Stimulated activated CD4-positive, alpha-beta T cell treated with anti-CD3 and anti-CD28 coated beads, Interleukin-2, amount 100 ng/mL, for 4 hours (primary cell): ENCODE measurements at regions not wholly inside any gene's neighbourhood (a gene's known extent, or its start where the extent isn't known, plus 50 kb on each side); places are given as distances from the start of the nearest gene placed in this dataset.
"Not testable (repeated sequence)": the region's sequence is repeated elsewhere in the genome, so short reads cannot be mapped to it uniquely, and the experiment has no call there.

Experiments used
- DNase-seq: peaks from one replicate; pipeline ENCODE4 v3.0.0-alpha.2; 2020; ENCODE audit warnings: low read depth

DNA sequence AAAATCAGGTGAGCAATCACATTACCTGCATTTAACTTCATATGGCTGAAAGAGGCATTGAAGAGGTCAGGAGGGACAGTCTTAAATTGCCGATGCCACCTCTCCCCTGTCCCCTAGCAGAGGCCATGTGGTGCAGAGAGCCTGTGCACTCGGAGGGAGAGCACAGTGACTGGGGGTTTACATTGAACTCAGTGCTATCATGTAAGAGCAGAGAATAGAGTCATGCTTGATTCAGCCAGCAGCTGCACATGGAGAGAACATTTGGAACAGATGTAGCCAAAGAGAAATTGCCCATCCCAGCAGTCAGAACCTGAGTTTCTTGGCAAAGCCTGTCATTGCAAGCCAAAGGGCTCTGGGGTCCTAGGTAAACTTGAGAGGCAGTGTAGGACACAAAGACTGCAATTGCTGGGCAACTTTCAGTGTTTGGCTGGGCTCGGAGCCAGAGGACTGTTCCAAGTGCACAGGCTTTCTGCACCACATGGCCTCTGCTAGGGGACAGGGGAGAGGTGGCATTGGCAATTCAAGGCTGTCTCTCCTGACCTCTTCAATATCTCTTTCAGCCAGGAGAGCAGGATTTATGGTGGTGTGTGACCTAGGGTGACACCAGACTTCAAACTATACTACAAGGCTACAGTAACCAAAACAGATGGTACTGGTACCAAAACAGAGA lies 267.1 kb downstream of the REEP3 start:
- DNase-seq, result no peak

DNA sequence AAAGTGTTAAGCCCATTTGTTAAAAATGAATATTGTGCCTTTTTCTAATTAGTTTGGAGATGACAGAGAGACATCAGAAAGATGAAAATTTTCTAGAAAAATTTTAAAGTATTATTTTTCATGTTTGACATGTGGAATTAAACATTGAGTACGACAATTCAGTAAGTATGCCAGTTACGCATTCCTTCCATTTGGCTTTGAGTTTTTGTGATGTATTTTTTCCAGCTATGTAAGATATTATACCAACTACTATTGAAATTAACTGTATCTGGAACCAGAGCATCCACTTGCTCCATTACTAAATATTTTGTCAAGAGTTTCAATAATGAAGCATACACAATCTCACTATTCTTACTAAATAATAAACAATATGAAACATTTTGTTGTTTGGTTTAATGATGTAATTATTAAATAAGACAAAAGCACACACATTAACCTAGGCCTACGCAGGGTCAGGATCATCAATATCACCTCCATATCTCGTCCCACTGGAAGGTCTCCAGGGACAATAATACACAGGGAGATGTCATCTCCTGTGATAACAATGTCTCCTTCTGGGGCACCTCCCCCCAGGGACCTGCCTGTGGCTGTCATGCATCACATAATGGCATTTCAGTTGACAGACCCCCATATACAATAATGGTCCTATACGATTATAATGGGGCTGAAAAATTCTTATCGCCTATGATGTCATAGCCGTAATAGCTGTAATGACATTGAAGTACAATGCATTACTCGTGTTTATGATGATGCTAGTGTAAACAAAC lies 274.1 kb downstream of the REEP3 start:
- DNase-seq, result no peak

- DNase-seq, result no peak
These were observed 277.6 kb downstream of the REEP3 start for GRCh38 chr10:63798599-63799498.

- DNase-seq, result no peak
These were observed 278.5 kb downstream of the REEP3 start for GRCh38 chr10:63799521-63800300.

- DNase-seq, result no peak
These were observed 280.0 kb downstream of the REEP3 start for GRCh38 chr10:63801166-63801565.

DNA sequence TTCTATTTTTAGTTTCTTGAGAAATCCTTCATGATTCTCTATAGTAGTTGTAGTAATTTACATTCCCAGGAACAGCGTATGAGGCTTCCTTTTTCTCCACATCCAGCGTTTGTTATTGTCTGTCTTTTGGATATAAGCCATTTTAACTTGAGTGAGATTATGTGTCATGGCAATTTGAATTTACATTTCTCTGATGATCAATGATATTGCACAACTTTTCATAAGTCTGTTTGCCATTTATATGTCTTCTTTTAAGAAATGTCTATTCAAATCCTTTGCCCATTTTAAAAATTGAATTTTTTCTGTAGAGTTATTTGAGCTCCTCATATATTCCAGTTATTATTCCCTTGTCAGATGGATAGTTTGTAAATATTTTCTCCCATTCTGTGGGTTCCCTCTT lies 285.1 kb downstream of the REEP3 start:
- no peak for DNase-seq

- no peak for DNase-seq
These were observed 291.3 kb downstream of the REEP3 start for GRCh38 chr10:63812501-63812900.

- DNase-seq, result no peak
These were observed 298.6 kb downstream of the REEP3 start for GRCh38 chr10:63819753-63820329.

DNA sequence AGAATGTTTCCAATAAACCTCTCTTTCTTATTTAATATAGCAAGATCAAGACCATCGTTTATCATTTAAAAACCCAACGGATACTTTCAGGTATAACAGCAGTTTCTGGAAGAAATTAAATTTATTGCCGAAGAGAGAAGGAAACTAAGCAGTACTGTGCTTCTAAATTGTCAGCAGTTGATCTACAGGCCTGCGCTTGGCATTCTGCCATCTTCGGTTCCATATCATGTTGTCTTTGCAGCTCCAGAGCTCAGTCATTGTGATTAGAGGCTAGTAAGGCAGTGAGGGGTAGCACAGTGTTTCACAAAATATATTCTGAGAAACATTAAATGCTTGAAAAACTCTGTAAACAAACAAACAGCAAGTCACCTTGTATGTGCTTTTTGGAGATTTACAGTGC lies 301.3 kb downstream of the REEP3 start:
- DNase-seq, result no peak

- no peak for DNase-seq
These were observed 303.9 kb downstream of the REEP3 start for GRCh38 chr10:63825111-63825510.

GRCh38 chr10:63825766-63826165 lies 304.6 kb downstream of the REEP3 start:
- DNase-seq, result no peak

- DNase-seq, result not testable (repeated sequence)
These were observed 305.8 kb downstream of the REEP3 start for GRCh38 chr10:63827018-63827417.

- DNase-seq, result no peak
These were observed 307.8 kb downstream of the REEP3 start for GRCh38 chr10:63829020-63829419.

DNA sequence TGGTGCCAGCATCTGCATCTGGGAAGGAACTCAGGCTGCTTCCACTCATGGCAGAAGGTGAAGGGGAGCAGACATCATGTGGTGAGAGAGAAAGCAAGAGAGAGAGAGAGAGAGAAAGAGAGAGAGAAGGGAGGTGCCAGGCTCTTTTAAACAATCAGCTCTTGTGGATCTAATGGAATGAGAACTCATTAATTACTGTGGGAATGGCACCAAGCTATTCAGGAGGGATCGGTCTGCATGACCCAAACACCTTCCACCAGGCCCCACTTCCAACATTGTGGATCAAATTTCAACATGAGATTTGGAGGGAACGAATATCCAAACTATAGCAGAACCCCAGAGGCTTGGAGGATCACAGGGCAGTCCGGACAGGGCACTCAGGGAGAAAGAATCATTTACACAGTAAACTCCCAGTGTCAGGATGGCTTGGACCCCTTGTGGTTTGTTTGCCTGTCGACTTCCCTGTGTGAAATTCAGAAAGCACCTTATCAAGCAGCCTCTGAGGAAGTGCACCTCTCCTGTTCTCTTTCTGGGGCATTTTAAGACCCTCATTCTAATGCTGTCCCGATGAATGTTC lies 308.5 kb downstream of the REEP3 start:
- DNase-seq, result no peak

GRCh38 chr10:63832686-63833085 lies 311.5 kb downstream of the REEP3 start:
- DNase-seq, result no peak

DNA sequence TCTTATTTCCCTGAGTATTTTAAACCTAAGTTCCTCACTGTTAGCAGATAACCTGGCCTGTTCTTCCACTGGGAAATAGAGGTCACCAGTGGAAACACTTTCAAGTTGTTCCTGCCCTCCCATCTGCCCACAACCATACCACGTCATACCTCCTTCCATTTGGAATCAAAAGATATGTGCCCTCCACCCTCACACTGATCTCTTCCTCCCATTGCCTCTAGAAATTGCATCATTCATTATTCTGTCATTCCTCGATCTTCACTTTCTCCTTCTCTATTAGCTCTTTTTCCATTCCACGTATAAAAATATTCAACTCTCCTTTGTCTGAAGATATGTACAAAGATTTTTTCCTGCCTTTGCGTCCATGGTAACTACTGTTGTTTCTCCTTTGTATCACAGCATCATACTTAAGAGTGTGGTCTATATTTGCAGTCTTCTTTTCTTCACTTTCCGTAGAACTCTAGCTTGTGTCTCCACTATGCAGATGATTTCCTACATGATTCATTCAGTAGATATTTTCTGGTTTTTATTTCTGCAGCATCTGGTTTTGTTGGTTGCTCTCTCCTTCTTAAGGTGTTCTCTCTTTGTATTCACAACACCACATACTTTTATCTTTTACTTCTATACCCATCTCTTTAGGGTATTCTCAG lies 312.3 kb downstream of the REEP3 start:
- DNase-seq, result no peak

DNA sequence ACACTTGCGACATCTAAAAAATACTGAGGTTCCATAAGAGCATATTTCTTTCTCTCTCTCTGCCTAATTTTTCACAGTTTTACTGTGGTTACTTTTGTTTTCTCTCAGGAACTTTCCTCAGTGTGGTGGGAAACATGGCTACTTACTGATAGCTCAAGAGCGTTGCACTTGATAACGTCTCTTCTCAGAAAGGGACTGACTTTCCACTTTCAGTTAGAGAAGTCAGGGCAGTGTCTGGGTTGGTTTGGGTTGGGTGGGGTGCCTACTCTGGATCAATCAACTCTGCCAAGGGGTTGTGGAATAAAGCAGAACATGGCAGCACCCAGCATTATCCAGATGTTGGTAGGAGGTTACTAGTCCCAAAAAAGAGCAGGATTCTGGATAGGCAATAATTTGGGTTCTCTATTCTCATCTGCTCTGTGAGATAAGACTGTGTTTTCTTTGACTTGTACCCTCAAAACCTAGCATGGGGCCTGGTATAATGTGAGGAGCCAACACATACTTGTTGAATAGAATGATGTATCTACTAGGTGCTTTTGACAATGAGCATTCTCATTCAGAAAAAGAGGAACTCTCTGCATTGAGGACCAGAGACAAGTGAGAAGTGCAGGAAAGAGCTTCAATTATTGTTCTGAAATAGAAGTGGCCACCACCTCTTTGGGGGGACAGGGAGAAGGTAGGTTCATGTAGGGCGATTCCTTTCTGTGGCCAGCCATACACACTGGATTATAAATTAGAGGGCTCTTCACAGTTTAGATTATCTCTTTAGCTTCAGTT lies 315.7 kb downstream of the REEP3 start:
- no peak for DNase-seq

DNA sequence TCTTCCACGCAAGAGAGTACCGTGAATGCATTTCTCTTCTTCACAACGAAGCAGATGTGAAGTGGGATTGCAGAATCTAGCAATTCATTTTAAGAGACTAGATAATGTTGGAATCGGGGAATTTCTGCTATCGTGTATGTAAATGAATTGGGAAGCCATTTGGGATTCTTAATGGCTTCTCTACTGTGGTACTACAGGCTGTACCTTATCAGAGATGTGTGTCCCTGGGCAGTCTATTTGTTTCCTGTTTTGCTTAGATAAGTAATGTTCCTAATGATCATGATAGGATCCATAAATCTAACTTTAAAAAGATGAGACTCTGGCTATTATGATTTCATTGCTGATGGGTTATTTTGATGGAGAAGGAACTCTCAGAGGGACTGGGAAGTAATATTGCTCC lies 320.6 kb downstream of the REEP3 start:
- DNase-seq, result no peak

GRCh38 chr10:63843107-63843506 lies 321.9 kb downstream of the REEP3 start:
- DNase-seq, result no peak

- not testable (repeated sequence) for DNase-seq
These were observed 327.7 kb downstream of the REEP3 start for GRCh38 chr10:63848871-63849270.
